ENCODE measurements at regions not wholly inside any gene's neighbourhood (a gene's known extent, or its start where the extent isn't known, plus 50 kb on each side); places are given as distances from the start of the nearest gene placed in this dataset.
A peak's percentile ranks its signal among the peaks of the same experiment; 100 is the strongest.

- peaks cover 3% of the 10 kb centered on the region for H3K9me3 Mint-ChIP-seq (ENCODE audit: unreplicated experiment)
- H2AFZ ChIP-seq (ENCODE audit: low read depth, low read length): peak overlapping the region; percentile 35
- no peak for FAIRE-seq
- H3K4me1 ChIP-seq (ENCODE audit: insufficient read depth, low read length): no peaks in the 10 kb centered on the region
- H3K27me3 Mint-ChIP-seq (ENCODE audit: low read depth, unreplicated experiment): peaks cover 6% of the 10 kb centered on the region
- TF ChIP-seq EZH2 (IDR thresholded peaks at IDR 0.05; ENCODE audit: insufficient read depth, low read length) (no peak), CTCF (IDR thresholded peaks at IDR 0.05; ENCODE audit: insufficient read depth, low read depth, low read length) (no peak)
- no peak overlapping the region for H3K9ac ChIP-seq (ENCODE audit: low read length)
- no peak overlapping the region for H3K27ac ChIP-seq (ENCODE audit: low read depth, low read length)
- no peaks in the 10 kb centered on the region for H3K36me3 Mint-ChIP-seq (ENCODE audit: low read depth, unreplicated experiment)
- H3K27ac Mint-ChIP-seq (ENCODE audit: unreplicated experiment): no peak overlapping the region
- no peak overlapping the region for H3K4me3 Mint-ChIP-seq (ENCODE audit: unreplicated experiment)
- H3K36me3 ChIP-seq (ENCODE audit: insufficient read depth, low read length): no peaks in the 10 kb centered on the region
- no peak overlapping the region for H3K4me3 ChIP-seq (ENCODE audit: insufficient read depth, low read depth, low read length)
- DNase-seq (ENCODE audit: low read depth): no peak
- peaks cover 3% of the 10 kb centered on the region for H3K4me1 Mint-ChIP-seq (ENCODE audit: low read depth, unreplicated experiment)
- H3K9me3 ChIP-seq (ENCODE audit: insufficient read depth, low read depth, low read length): no peaks in the 10 kb centered on the region
- no peaks in the 10 kb centered on the region for H3K79me2 ChIP-seq (ENCODE audit: insufficient read depth, low read length)
- H3K4me2 ChIP-seq (ENCODE audit: low read length): no peak overlapping the region
- no peaks in the 10 kb centered on the region for H4K20me1 ChIP-seq (ENCODE audit: insufficient read depth, low read length)
- H3K27me3 ChIP-seq (ENCODE audit: insufficient read depth, low read length): no peaks in the 10 kb centered on the region
These were observed 214.3 kb upstream of the ESRRG start for GRCh38 chr1:216937491-216937890.

- no peaks in the 10 kb centered on the region for H3K9me3 ChIP-seq (ENCODE audit: insufficient read depth, low read depth, low read length)
- no peak overlapping the region for H2AFZ ChIP-seq (ENCODE audit: low read depth, low read length)
- TF ChIP-seq EZH2 (IDR thresholded peaks at IDR 0.05; ENCODE audit: insufficient read depth, low read length) (no peak), CTCF (IDR thresholded peaks at IDR 0.05; ENCODE audit: insufficient read depth, low read depth, low read length) (no peak)
- H3K79me2 ChIP-seq (ENCODE audit: insufficient read depth, low read length): no peaks in the 10 kb centered on the region
- no peak for DNase-seq (ENCODE audit: low read depth)
- Mint-ChIP-seq H3K4me3 (ENCODE audit: unreplicated experiment) (no peak overlapping the region), H3K9me3 (ENCODE audit: unreplicated experiment) (peaks cover 3% of the 10 kb centered on the region), H3K36me3 (ENCODE audit: low read depth, unreplicated experiment) (no peaks in the 10 kb centered on the region), H3K27me3 (ENCODE audit: low read depth, unreplicated experiment) (peaks cover 6% of the 10 kb centered on the region), H3K27ac (ENCODE audit: unreplicated experiment) (no peak overlapping the region), H3K4me1 (ENCODE audit: low read depth, unreplicated experiment) (peaks cover 3% of the 10 kb centered on the region)
- H3K9ac ChIP-seq (ENCODE audit: low read length): no peak overlapping the region
- H3K4me1 ChIP-seq (ENCODE audit: insufficient read depth, low read length): no peaks in the 10 kb centered on the region
- H3K4me3 ChIP-seq (ENCODE audit: insufficient read depth, low read depth, low read length): no peak overlapping the region
- no peak for FAIRE-seq
- H3K27me3 ChIP-seq (ENCODE audit: insufficient read depth, low read length): no peaks in the 10 kb centered on the region
- H3K4me2 ChIP-seq (ENCODE audit: low read length): no peak overlapping the region
- no peak overlapping the region for H3K27ac ChIP-seq (ENCODE audit: low read depth, low read length)
- H3K36me3 ChIP-seq (ENCODE audit: insufficient read depth, low read length): no peaks in the 10 kb centered on the region
- H4K20me1 ChIP-seq (ENCODE audit: insufficient read depth, low read length): no peaks in the 10 kb centered on the region
These were observed 213.6 kb upstream of the ESRRG start for GRCh38 chr1:216936779-216937178.

- Histone ChIP-seq H2AFZ (ENCODE audit: low read depth, low read length) (no peak overlapping the region), H3K27ac (ENCODE audit: low read depth, low read length) (no peak overlapping the region), H3K4me2 (ENCODE audit: low read length) (no peak overlapping the region), H3K9ac (ENCODE audit: low read length) (no peak overlapping the region), H3K4me3 (ENCODE audit: insufficient read depth, low read depth, low read length) (no peak overlapping the region), H3K36me3 (ENCODE audit: insufficient read depth, low read length) (no peaks in the 10 kb centered on the region), H3K79me2 (ENCODE audit: insufficient read depth, low read length) (no peaks in the 10 kb centered on the region), H3K4me1 (ENCODE audit: insufficient read depth, low read length) (peaks cover under 1% of the 10 kb centered on the region), H3K9me3 (ENCODE audit: insufficient read depth, low read depth, low read length) (no peaks in the 10 kb centered on the region), H3K27me3 (ENCODE audit: insufficient read depth, low read length) (no peaks in the 10 kb centered on the region), H4K20me1 (ENCODE audit: insufficient read depth, low read length) (no peaks in the 10 kb centered on the region)
- no peaks in the 10 kb centered on the region for H3K36me3 Mint-ChIP-seq (ENCODE audit: low read depth, unreplicated experiment)
- no peak overlapping the region for H3K4me3 Mint-ChIP-seq (ENCODE audit: unreplicated experiment)
- TF ChIP-seq EZH2 (IDR thresholded peaks at IDR 0.05; ENCODE audit: insufficient read depth, low read length): no peak
- TF ChIP-seq CTCF (IDR thresholded peaks at IDR 0.05; ENCODE audit: insufficient read depth, low read depth, low read length): no peak
- peaks cover 6% of the 10 kb centered on the region for H3K27me3 Mint-ChIP-seq (ENCODE audit: low read depth, unreplicated experiment)
- FAIRE-seq (no peak), DNase-seq (ENCODE audit: low read depth) (no peak)
- H3K4me1 Mint-ChIP-seq (ENCODE audit: low read depth, unreplicated experiment): peaks cover 3% of the 10 kb centered on the region
- no peak overlapping the region for H3K27ac Mint-ChIP-seq (ENCODE audit: unreplicated experiment)
- peaks cover 3% of the 10 kb centered on the region for H3K9me3 Mint-ChIP-seq (ENCODE audit: unreplicated experiment)
These were observed 212.7 kb upstream of the ESRRG start for GRCh38 chr1:216935901-216936300.
